ENCODE measurements at regions not wholly inside any gene's neighbourhood (a gene's known extent, or its start where the extent isn't known, plus 50 kb on each side); places are given as distances from the start of the nearest gene placed in this dataset.
"Not testable (repeated sequence)": the region's sequence is repeated elsewhere in the genome, so short reads cannot be mapped to it uniquely, and the experiment has no call there.

DNA sequence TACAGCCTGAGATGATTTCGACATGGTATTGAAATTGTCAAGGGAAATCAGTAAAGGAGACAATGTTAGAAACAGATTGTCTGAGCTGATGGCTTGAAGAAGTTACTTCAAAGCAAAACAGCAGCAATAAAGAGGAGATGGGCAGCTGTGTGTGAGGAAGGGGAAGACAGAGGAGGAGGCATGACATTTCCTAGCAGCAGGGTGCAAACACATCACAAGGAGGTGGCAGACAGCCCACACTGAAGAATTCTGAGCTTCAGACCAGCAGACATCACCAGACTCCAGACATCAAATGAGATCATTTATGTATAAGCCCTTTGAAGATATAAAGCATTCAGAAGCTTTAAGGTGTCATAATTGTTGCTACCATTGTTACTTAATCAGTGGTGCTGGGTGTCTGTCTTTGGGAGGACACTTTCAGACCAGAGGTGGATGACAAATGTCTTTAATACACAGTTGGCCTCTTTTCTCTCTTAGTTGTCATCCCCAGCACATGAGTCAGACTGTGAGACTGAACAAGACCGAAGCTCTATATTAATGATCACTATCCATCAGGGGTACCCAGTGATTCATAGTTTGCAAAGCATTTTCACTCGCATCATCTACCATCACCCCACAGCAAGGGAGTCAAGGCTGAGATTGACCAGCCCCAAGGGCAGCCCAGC is 203.9 kb downstream of the MINAR1 start:
- Histone ChIP-seq H3K27me3 (ENCODE audit: insufficient read depth in 3 of 3, low read length in 2 of 3) (peaks cover 0 to 2% (median 0%) of the 10 kb centered on the region in 3 donors), H3K36me3 (ENCODE audit: insufficient read depth in 1 of 2, low read depth in 1 of 2) (no peaks in the 10 kb centered on the region), H3K27ac (no peak overlapping the region), H3K4me3 (no peak overlapping the region), H3K9me3 (peaks cover 3% of the 10 kb centered on the region), H3K4me1 (no peaks in the 10 kb centered on the region)
- DNase-seq (no peak), ATAC-seq (no peak)
- intact Hi-C loops (cut with DNase I), result no loop called here
- WGBS, 3 donors, result 37 to 46% (median 41%) methylated on average over 3 of the region's 3 CpGs
- TF ChIP-seq CTCF (IDR thresholded peaks at IDR 0.05), result no peak

DNA sequence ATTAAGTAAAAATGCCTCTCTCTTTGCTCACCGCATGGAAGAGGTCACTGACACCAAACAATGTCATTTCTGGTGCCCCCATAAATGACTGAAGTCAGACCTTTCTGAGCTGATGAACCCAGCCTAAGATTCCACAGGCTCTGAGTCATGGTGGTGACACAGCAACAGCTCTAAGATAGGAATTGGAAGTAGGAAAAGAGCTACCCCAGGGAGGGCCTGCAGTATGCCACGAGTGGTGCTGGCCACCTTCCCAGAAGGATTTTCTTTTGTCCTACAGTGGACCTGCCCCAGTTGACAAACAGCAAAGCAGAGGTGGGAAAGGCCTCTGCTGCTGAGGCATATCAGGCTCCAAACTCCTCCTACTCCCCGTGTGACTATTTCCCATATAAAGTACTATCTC is 208.1 kb downstream of the MINAR1 start:
- DNase-seq, result no peak
- Histone ChIP-seq H3K27ac (no peak overlapping the region), H3K4me3 (no peak overlapping the region), H3K4me1 (no peaks in the 10 kb centered on the region), H3K36me3 (ENCODE audit: insufficient read depth in 1 of 2, low read depth in 1 of 2) (no peaks in the 10 kb centered on the region), H3K9me3 (no peaks in the 10 kb centered on the region), H3K27me3 (ENCODE audit: insufficient read depth in 3 of 3, low read length in 2 of 3) (peaks cover 0 to 2% (median 0%) of the 10 kb centered on the region in 3 donors)
- intact Hi-C loops (cut with DNase I), result no loop called here
- no peak for ATAC-seq
- 53 to 55% (median 53%) methylated on average over 3 of the region's 3 CpGs for WGBS, 3 donors
- TF ChIP-seq CTCF (IDR thresholded peaks at IDR 0.05), result no peak

DNA sequence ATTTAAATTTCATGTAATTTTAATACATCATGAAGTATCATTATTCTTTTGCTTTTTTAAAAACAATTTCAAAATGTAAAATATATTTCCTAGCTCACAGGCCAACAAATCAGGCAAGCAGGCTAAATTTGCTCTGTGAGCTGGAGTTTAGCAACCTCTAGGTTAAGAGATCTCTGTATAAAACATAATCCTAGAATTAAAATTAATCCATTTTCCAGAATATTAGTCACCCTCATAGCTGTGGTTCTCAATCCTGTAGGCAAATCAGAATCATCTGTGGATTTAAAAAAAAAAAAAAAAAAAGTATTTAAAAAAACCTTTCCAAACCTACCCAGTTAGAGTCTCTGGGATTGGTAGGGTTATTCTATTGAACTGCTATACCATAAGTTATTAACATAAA is 209.7 kb downstream of the MINAR1 start:
- DNase-seq, result no peak
- intact Hi-C loops (cut with DNase I), result no loop called here
- no peak overlapping the region for H3K27ac ChIP-seq
- no peaks in the 10 kb centered on the region for H3K4me1 ChIP-seq
- H3K36me3 ChIP-seq (ENCODE audit: insufficient read depth in 1 of 2, low read depth in 1 of 2), result no peaks in the 10 kb centered on the region
- peaks cover 0 to 2% (median 0%) of the 10 kb centered on the region in 3 donors for H3K27me3 ChIP-seq (ENCODE audit: insufficient read depth in 3 of 3, low read length in 2 of 3)
- H3K4me3 ChIP-seq, result no peak overlapping the region
- no peaks in the 10 kb centered on the region for H3K9me3 ChIP-seq
- TF ChIP-seq CTCF (IDR thresholded peaks at IDR 0.05), result no peak
- ATAC-seq, result no peak

DNA sequence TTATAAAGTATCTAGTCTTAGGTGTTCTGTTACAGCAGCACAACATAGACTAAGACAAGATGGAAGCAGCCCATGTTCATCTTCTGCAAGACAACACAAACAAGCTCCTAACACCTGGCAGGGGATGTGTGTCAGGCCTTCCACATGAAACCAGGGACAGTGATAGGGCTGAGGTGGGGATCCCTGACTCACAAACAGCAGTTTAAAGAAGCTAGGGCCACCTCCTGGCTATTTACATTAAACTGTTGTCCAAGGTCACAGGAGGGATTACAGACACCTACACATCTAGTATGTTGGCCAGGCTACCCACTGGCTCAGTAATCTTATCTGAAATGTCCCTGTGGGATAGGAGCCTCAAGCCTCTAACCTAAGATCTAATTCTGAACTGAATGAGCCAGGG is 211.3 kb downstream of the MINAR1 start:
- Histone ChIP-seq H3K27ac (no peak overlapping the region), H3K4me3 (no peak overlapping the region), H3K9me3 (no peaks in the 10 kb centered on the region), H3K27me3 (ENCODE audit: insufficient read depth in 3 of 3, low read length in 2 of 3) (peaks cover 0 to 2% (median 0%) of the 10 kb centered on the region in 3 donors), H3K4me1 (no peaks in the 10 kb centered on the region), H3K36me3 (ENCODE audit: insufficient read depth in 1 of 2, low read depth in 1 of 2) (no peaks in the 10 kb centered on the region)
- intact Hi-C loops (cut with DNase I), result no loop called here
- ATAC-seq (no peak), DNase-seq (no peak)
- no peak for TF ChIP-seq CTCF (IDR thresholded peaks at IDR 0.05)

- H3K27ac ChIP-seq, result no peak overlapping the region
- intact Hi-C loops (cut with DNase I), result no loop called here
- H3K4me1 ChIP-seq, result no peaks in the 10 kb centered on the region
- DNase-seq (no peak), ATAC-seq (no peak)
- WGBS, 3 donors, result 28 to 39% (median 33%) methylated on average over 2 of the region's 2 CpGs
- H3K4me3 ChIP-seq, result no peak overlapping the region
- H3K9me3 ChIP-seq, result no peaks in the 10 kb centered on the region
- H3K36me3 ChIP-seq (ENCODE audit: insufficient read depth in 1 of 2, low read depth in 1 of 2), result no peaks in the 10 kb centered on the region
- no peak for TF ChIP-seq CTCF (IDR thresholded peaks at IDR 0.05)
- H3K27me3 ChIP-seq (ENCODE audit: insufficient read depth in 3 of 3, low read length in 2 of 3), result peaks cover 0 to 2% (median 0%) of the 10 kb centered on the region in 3 donors
These were observed 212.0 kb downstream of the MINAR1 start for GRCh38 chr15:79644091-79644490.

- H3K4me3 ChIP-seq; H3K27ac ChIP-seq; intact Hi-C loops (cut with DNase I); DNase-seq; H3K27me3 ChIP-seq (ENCODE audit: insufficient read depth in 3 of 3, low read length in 2 of 3); H3K9me3 ChIP-seq; ATAC-seq; H3K36me3 ChIP-seq (ENCODE audit: insufficient read depth in 1 of 2, low read depth in 1 of 2); H3K4me1 ChIP-seq: not testable (repeated sequence)
These were observed 220.8 kb downstream of the MINAR1 start for GRCh38 chr15:79652972-79653371.
